UCSD-AML1 (cell line): ENCODE measurements at regions not wholly inside any gene's neighbourhood (a gene's known extent, or its start where the extent isn't known, plus 50 kb on each side); places are given as distances from the start of the nearest gene placed in this dataset.
"Not testable (repeated sequence)": the region's sequence is repeated elsewhere in the genome, so short reads cannot be mapped to it uniquely, and the experiment has no call there.

Experiments
- DNase-seq: peaks from one replicate; lab custom pipeline; 2025; ENCODE audit not compliant: unreplicated experiment; lab: John Stamatoyannopoulos, UW

DNA sequence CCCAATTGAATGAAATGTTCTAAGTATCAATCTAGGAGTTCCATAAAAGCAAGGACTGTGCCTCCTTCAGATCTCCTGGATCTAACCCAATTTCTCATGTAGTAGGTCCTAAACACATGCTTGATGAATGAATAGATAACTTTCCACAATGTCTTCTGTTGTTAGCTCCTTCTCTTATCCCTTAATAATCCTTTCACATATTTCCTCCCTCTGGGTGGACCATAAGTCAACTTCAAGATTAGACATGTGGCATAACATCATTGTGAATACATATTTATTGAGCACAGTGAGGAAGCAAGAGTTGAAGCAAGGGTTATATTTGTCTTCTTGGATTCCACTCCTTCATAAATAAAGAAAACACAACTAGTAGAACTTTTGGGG lies 108.6 kb upstream of the EGFLAM start:
- DNase-seq = no peak

- no peak for DNase-seq
Measured at GRCh38 chr5:38148021-38148625, 110.2 kb upstream of the EGFLAM start.

- DNase-seq = no peak
Measured at GRCh38 chr5:38143384-38143783, 115.0 kb upstream of the EGFLAM start.

DNA sequence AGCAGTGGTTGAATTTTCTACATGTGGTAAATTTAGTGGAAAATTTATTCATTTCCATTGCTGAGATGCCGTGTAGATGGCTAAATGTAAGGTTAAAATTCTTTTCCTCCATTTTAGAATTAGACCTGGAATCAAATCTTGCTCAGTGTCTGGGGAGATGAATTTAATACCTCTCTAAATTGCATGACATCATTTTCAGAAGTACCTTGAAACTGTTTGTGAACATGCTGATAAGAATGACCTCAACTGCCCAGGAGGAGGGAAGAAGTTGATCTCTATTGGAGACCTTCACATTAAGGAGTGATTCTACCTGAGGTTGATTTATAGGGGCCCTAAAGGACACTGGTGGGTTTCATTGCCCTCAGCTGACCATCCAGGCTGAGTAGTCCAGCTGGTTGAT lies 116.7 kb upstream of the EGFLAM start:
- DNase-seq = no peak

DNA sequence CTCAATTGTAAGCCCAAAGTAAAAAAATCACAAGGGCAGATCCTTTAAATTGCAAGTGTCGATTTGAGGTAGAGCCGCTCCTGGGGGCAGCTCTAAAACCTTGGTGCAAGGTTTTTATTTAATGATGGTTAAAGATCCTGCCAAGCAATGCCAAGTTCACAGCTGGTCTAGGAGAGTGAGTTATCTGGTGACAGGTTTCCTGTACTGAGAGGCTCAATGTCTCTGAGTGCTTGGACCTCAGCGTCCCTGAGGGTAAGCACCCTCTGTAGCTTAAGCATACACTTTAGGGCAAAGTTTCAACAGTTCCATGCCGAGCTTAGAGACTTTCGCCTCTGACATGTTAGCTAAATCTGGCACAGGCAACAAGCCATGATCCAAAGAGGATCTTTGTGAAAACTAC lies 119.8 kb upstream of the EGFLAM start:
- DNase-seq = no peak

- no peak for DNase-seq
Measured at GRCh38 chr5:38135486-38136039, 122.8 kb upstream of the EGFLAM start.

DNA sequence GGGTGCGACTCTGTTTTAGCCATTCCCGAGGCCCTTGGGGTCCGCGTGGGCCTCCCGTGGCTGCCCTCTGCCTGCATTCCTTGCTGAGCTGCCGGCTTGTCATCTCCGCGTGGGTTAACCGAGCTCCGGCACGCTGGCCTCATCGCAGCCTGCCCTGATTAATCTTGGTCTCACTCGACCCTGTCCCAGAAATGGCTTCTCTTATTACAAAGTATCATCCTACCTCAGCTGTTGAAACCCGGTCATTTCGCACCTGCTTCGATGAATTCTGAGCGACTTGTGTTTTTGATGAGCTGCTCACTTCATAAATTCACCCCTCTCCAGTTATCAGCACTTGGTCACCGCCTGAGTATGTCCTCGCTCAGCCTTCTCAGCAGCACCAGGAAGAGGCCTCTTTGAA lies 123.5 kb upstream of the EGFLAM start:
- no peak for DNase-seq

DNA sequence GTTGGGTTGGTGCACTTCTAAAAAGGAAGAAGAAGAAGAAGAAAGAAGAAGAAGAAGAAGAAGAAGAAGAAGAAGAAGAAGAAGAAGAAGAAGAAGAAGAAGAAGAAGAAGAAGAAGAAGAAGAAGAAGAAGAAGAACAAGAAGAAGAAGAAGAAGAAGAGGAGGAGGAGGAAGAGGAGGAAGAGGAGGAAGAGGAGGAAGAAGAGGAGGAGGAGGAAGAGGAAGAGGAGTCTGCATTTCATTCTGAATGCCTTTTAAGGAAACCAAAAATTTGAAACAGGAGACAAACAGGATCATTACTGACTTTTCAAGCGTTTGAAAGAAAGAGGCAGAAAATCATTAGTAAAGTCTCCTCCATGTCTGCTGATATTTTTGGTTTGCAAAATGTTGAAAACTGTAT lies 124.1 kb upstream of the EGFLAM start:
- not testable (repeated sequence) for DNase-seq

- no peak for DNase-seq
Measured at GRCh38 chr5:38131686-38132085, 126.7 kb upstream of the EGFLAM start.

DNA sequence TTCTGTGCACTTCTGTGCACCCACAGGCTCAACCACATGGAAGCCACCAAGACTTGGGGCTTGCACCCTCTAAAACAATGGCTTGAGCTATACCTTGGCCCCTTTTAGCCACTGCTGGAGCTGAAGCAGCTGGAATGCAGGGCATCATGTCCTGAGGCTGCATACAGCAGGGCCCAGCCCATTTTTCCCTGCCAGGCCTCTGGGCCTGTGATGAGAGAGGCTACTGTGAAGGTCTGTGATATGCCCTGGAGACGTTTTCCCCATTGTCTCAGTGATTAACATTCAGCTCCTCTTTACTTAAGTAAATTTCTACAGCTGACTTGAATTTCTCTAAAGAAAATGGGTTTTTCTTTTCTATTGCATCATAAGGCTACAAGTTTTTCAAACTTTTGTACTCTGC lies 134.0 kb upstream of the EGFLAM start:
- DNase-seq = no peak

DNA sequence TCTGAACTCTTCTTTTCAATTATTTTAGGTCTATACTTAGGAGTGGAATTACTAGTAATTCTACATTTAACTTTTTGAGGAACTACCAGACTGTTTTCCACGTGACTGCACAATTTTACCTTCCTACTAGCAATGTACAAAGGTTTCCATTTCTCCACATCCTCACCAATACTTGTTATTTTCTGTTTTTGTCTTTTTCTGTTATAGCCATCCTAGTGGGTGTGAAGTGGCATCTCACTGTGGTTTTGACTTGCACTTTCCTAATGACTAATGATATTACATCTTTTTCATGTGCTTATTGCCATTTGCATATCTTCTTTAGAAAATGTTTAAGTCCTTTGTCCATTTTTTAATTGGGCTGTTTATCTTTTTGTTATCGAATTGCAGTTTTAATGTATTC lies 136.9 kb upstream of the EGFLAM start:
- no peak for DNase-seq

GRCh38 chr5:38119836-38120235 lies 138.5 kb upstream of the EGFLAM start:
- no peak for DNase-seq

DNA sequence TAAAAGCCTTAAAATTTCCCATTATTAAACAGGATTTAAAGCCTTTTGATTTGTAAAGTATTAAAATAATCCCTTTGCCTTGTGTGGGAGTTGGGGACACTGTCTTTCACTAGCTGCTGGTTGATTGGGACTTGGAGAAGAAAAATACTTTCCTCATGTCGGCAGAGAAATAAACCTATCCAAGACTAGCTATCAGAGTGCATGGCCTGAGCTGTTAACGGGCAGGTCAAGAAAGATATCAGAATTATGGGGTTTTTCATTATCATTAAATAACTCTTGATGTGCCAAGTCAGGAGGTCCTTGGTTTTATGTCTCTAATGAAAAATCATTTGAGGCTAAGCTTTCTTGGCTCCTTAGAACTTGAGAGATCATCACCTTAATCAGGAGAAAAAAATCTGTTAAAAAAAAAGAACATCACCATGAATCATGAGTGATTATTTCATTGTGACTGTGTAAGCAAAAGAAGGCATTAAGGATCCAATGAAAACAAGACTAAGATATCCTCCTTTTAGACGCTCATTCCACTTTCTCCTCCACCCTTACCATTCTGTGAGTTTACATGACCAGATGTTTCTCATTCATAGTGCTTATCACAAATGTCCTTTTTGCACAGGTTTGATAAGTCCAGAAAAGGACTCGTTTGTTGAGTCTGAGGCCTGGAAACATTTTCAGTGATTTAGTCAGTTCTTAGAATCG lies 140.4 kb upstream of the EGFLAM start:
- no peak for DNase-seq

DNA sequence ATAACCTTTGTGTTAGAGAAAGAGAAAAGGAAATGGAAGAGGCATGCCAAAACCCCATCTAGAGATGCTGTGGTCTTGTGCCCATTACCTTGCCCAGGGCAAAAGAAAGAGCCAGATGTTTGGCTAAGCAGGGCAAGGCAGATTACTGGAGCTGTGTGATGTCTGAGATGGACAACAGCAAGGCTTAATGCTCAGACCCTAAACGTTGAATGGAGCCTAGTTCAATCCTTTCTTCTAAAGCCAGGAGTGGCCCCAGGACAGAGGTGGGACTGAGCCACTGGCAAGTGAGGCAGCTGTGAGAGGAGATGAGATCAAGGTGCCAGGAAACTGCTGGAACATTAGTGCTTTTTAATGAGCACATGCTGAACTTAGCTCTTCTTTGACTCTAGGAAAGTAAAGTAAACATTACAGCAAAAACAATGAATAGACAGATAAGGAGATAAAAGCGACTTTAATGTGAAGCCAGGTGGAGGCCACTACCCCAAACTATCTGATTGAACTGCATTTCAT lies 143.0 kb upstream of the EGFLAM start:
- DNase-seq = no peak

GRCh38 chr5:38113880-38114279 lies 144.5 kb upstream of the EGFLAM start:
- DNase-seq = no peak

DNA sequence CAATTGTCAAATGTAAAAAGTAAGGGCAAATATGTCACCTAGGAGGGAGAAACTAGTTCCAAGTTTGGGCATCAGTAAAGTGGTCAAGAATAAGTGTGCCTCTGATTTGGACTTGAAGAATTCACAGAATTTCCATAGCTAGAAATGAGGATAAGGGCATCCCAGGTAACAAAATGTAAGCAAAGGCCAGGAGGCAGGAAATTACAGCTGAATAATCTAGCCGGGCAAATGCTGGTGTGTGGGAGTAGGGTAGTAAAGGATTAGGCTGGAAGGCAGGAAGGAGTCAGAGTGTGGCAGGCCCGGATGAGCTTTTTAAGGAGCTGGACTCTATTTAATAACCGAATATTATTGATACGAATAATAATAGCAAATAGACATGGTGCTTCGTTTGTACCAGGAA lies 144.9 kb upstream of the EGFLAM start:
- DNase-seq = no peak

DNA sequence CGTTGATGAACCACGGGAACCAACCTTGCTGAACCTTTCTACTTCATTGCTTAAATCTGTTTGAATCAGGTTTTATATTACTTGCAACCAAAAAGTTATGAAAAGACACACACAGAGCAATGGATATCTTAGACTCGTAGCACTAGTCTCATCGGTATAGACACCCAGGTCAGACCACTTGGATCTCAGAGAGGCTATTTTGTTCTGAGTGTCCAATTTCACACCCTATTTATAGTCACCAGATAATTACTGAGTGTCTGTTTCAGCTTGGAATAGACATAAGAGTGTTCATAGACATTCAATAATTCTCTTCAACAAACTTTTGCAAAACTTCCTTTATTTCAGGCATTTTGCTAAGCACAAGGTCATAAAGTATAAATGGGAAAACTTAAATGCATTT lies 145.4 kb upstream of the EGFLAM start:
- no peak for DNase-seq

- DNase-seq = no peak
Measured at GRCh38 chr5:38110130-38110529, 148.2 kb upstream of the EGFLAM start.

DNA sequence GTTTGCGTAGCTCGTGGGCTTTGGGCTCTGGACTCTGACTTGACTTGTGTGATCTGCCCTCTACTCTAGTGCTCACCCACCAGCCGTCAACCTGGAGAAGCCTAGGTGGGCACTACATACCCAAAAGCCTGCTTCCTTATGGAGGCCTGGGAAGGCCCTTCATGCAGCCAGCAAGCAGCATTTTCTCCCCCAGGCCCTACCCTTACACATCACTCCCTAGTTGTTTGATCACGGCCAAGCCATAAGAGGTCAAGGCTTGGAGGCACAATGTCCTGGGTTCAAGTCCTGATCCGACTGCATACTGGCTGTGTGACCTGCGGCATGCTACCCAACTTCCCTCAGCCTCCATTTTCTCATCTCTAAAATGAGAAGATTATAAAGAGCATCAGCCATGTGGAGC lies 151.3 kb upstream of the EGFLAM start:
- no peak for DNase-seq

GRCh38 chr5:38105801-38106200 lies 152.6 kb upstream of the EGFLAM start:
- no peak for DNase-seq

DNA sequence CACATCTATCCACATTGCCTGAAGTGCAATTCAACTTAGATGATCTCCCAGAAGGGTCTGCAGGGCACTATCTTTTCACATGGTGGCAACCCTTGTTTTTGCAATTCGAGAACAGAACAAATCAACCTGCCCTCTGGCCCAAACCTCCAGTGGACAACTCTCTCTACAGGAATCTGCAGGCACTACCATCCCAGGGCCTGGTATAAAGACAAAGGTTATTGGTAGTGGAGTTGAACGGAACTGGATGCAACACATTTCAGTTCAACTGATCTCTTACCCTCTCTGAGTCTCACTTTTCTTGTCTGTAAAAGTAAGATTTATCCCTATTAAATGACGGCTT lies 153.2 kb upstream of the EGFLAM start:
- no peak for DNase-seq

GRCh38 chr5:38104497-38105230 lies 153.7 kb upstream of the EGFLAM start:
- DNase-seq = peak; percentile 17
